H1 (cell line): ENCODE measurements at regions not wholly inside any gene's neighbourhood (a gene's known extent, or its start where the extent isn't known, plus 50 kb on each side); places are given as distances from the start of the nearest gene placed in this dataset.

ENCODE experiments used
- CTCF ChIA-PET: fragments of 300-600 bp; sonication (Branson Sonifier 250); formaldehyde crosslinking; loops from one replicate; lab custom pipeline; 2021; ENCODE audit not compliant: partially characterized antibody; lab: Charles Lee
- POLR2A ChIA-PET: fragments of 300-600 bp; sonication (Branson Sonifier 250); formaldehyde crosslinking; loops from one replicate; lab custom pipeline; 2021; ENCODE audit warnings: inconsistent platforms; ENCODE audit not compliant: partially characterized antibody; lab: Charles Lee
- DNase-seq, 2 experiments: peaks; one replicate each; pipeline versions ENCODE4 v3.0.0 to v3.0.0-alpha.2; 2010 to 2022; ENCODE audit warnings: low spot score in 2 of 2, low read depth in 1 of 2, mixed read lengths in 1 of 2
- FAIRE-seq: peaks from 2 replicates; lab custom pipeline; 2011; peaks lifted over from hg19 to GRCh38; lab: Jason Lieb, UNC
- H2AFZ ChIP-seq: 2 replicates; pipeline ENCODE4 v1.8.1; 2012; ENCODE audit warnings: low read length, inconsistent platforms
- H2AK5ac ChIP-seq: 2 replicates; pipeline ENCODE4 v1.6.1; 2013; ENCODE audit warnings: low read depth, low read length
- H2BK120ac ChIP-seq: replicated peaks from 2 replicates; pipeline ENCODE3; 2013; ENCODE audit warnings: low read depth, low read length, inconsistent platforms
- H2BK12ac ChIP-seq: 2 replicates; pipeline ENCODE4 v1.6.1; 2013; ENCODE audit warnings: low read depth, low read length
- H2BK15ac ChIP-seq: 2 replicates; pipeline ENCODE4 v1.6.1; 2013; ENCODE audit warnings: low read length
- H2BK20ac ChIP-seq: 2 replicates; pipeline ENCODE4 v1.6.1; 2013; ENCODE audit warnings: low read length
- H2BK5ac ChIP-seq: 2 replicates; pipeline ENCODE4 v1.6.1; 2013; ENCODE audit warnings: low read depth, low read length
- H3K14ac ChIP-seq: 2 replicates; pipeline ENCODE4 v1.6.1; 2013; ENCODE audit warnings: inconsistent platforms; ENCODE audit not compliant: insufficient read length
- H3K18ac ChIP-seq: 2 replicates; pipeline ENCODE4 v1.6.1; 2013; ENCODE audit warnings: low read length; ENCODE audit errors: extremely low read depth
- H3K23ac ChIP-seq: 2 replicates; pipeline ENCODE4 v1.6.1; 2013; ENCODE audit warnings: inconsistent platforms; ENCODE audit not compliant: insufficient read length
- H3K23me2 ChIP-seq: 2 replicates; pipeline ENCODE4 v1.6.1; 2013; ENCODE audit warnings: low read depth, low read length
- H3K27ac ChIP-seq: 2 replicates; pipeline ENCODE4 v1.6.1; 2011; ENCODE audit warnings: low read depth, low read length, inconsistent platforms
- H3K27me3 ChIP-seq, 4 experiments: replicated peaks in 1 of 4; 1 replicate in 1 of 4; 2 replicates in 3 of 4; pipeline versions ENCODE4 v1.6.1 to v1.8.1; 2011 to 2013; ENCODE audit warnings: low read length in 3 of 4, mild to moderate bottlenecking in 3 of 4, inconsistent platforms in 2 of 4, mixed read lengths in 2 of 4, moderate library complexity in 1 of 4; ENCODE audit not compliant: control insufficient read depth in 3 of 4, insufficient read depth in 3 of 4; ENCODE audit errors: extremely low read depth in 1 of 4
- H3K36me3 ChIP-seq, 4 experiments: 2 replicates each; pipeline versions ENCODE4 v1.6.1 to v1.8.1; 2011 to 2013; ENCODE audit warnings: mild to moderate bottlenecking in 4 of 4, low read length in 3 of 4, moderate library complexity in 2 of 4, control low read depth in 1 of 4, inconsistent platforms in 1 of 4; ENCODE audit not compliant: insufficient read depth in 4 of 4, control insufficient read depth in 2 of 4
- H3K4ac ChIP-seq: replicated peaks from 2 replicates; pipeline ENCODE3; 2013; ENCODE audit warnings: low read length, low read depth, mixed read lengths, inconsistent platforms; ENCODE audit not compliant: insufficient read length
- H3K4me1 ChIP-seq, 4 experiments: replicated peaks in 1 of 4; 1 replicate in 1 of 4; 2 replicates in 3 of 4; pipeline versions ENCODE4 v1.6.1 to v1.8.1; 2011 to 2013; ENCODE audit warnings: low read length in 3 of 4, inconsistent platforms in 2 of 4, mixed read lengths in 1 of 4; ENCODE audit not compliant: insufficient read depth in 4 of 4, control insufficient read depth in 3 of 4
- H3K4me2 ChIP-seq, 2 experiments: 2 replicates each; pipeline versions ENCODE4 v1.6.1 to v1.8.1; 2011 to 2013; ENCODE audit warnings: low read depth in 2 of 2, low read length in 2 of 2, control low read depth in 1 of 2, inconsistent platforms in 1 of 2, mild to moderate bottlenecking in 1 of 2; ENCODE audit not compliant: insufficient read depth in 1 of 2
- H3K4me3 ChIP-seq, 4 experiments: fragments of 200-600, 300-600 bp in 1 of 4; sonication (generic), shearing (Covaris generic), sonication (Bioruptor Twin) in 1 of 4; 2 replicates each; pipeline versions ENCODE4 v1.5.1 to v1.8.1; 2011 to 2016; ENCODE audit warnings: low read length in 4 of 4, low read depth in 3 of 4, control low read depth in 2 of 4, inconsistent platforms in 2 of 4, mild to moderate bottlenecking in 2 of 4, mixed read lengths in 1 of 4, moderate library complexity in 1 of 4; ENCODE audit not compliant: insufficient read depth in 2 of 4; ENCODE audit errors: extremely low read depth in 1 of 4
- H3K56ac ChIP-seq: replicated peaks from 2 replicates; pipeline ENCODE3; 2013; ENCODE audit warnings: low read depth, mild to moderate bottlenecking, mixed read lengths, low read length, inconsistent platforms; ENCODE audit not compliant: insufficient read length
- H3K79me1 ChIP-seq: 2 replicates; pipeline ENCODE4 v1.6.1; 2013; ENCODE audit warnings: low read depth, low read length, control low read depth
- H3K79me2 ChIP-seq, 2 experiments: 2 replicates each; pipeline versions ENCODE4 v1.6.1 to v1.8.1; 2012 to 2013; ENCODE audit warnings: low read length in 2 of 2, mild to moderate bottlenecking in 2 of 2, inconsistent platforms in 1 of 2; ENCODE audit not compliant: insufficient read depth in 2 of 2, control insufficient read depth in 1 of 2
- H3K9ac ChIP-seq, 4 experiments: replicated peaks in 1 of 4; 1 replicate in 1 of 4; 2 replicates in 3 of 4; pipeline versions ENCODE4 v1.6.1 to v1.8.1; 2011 to 2013; ENCODE audit warnings: low read depth in 3 of 4, low read length in 3 of 4, control low read depth in 2 of 4, mild to moderate bottlenecking in 2 of 4, moderate library complexity in 2 of 4, inconsistent platforms in 1 of 4; ENCODE audit errors: extremely low read depth in 1 of 4
- H3K9me3 ChIP-seq, 2 experiments: 2 replicates each; pipeline versions ENCODE4 v1.6.1 to v1.8.1; 2012 to 2013; ENCODE audit warnings: mild to moderate bottlenecking in 2 of 2, moderate library complexity in 2 of 2, control low read depth in 1 of 2, inconsistent platforms in 1 of 2, low read depth in 1 of 2, low read length in 1 of 2, mixed read lengths in 1 of 2; ENCODE audit not compliant: insufficient read depth in 2 of 2
- H4K20me1 ChIP-seq, 2 experiments: replicated peaks in 1 of 2; 2 replicates each; pipeline versions ENCODE3 to v1.8.1; 2011 to 2013; ENCODE audit warnings: inconsistent platforms in 2 of 2, low read length in 2 of 2, mild to moderate bottlenecking in 1 of 2; ENCODE audit not compliant: insufficient read depth in 2 of 2, control insufficient read depth in 1 of 2
- H4K5ac ChIP-seq: 2 replicates; pipeline ENCODE4 v1.6.1; 2013; ENCODE audit warnings: low read length, low read depth, mixed read lengths, inconsistent platforms; ENCODE audit not compliant: insufficient read length
- H4K8ac ChIP-seq: 2 replicates; pipeline ENCODE4 v1.8.0; 2013; ENCODE audit warnings: mild to moderate bottlenecking, moderate library complexity, low read length, inconsistent platforms; ENCODE audit not compliant: insufficient read depth; ENCODE audit errors: extremely low read depth
- H4K91ac ChIP-seq: replicated peaks from 2 replicates; pipeline ENCODE3; 2013; ENCODE audit warnings: low read length, mixed read lengths, inconsistent platforms; ENCODE audit not compliant: insufficient read length
- EP300 ChIP-seq, 2 experiments: IDR thresholded peaks; 1 replicate in 1 of 2; 2 replicates in 1 of 2; pipeline ENCODE4 v1.6.1; 2011 to 2012; ENCODE audit warnings: low read depth in 2 of 2, low read length in 2 of 2, mild to moderate bottlenecking in 2 of 2, borderline replicate concordance in 1 of 2, inconsistent platforms in 1 of 2, moderate library complexity in 1 of 2
- EZH2 ChIP-seq: fragments of 200-600 bp; sonication (generic); IDR thresholded peaks from 2 replicates; pipeline ENCODE4 v1.7.1; 2012; ENCODE audit warnings: low read depth, mild to moderate bottlenecking, moderate library complexity, low read length, inconsistent platforms; ENCODE audit not compliant: severe bottlenecking
- GTF2F1 ChIP-seq: IDR thresholded peaks from 2 replicates; pipeline ENCODE4 v1.6.1; 2012; ENCODE audit warnings: low read depth, low read length, improper control_type of control experiment, borderline replicate concordance
- JUND ChIP-seq: IDR thresholded peaks from 2 replicates; pipeline ENCODE4 v1.6.1; 2011; ENCODE audit warnings: mild to moderate bottlenecking, improper control_type of control experiment, low read length
- NANOG ChIP-seq: IDR thresholded peaks from 2 replicates; pipeline ENCODE4 v1.6.1; 2011; ENCODE audit warnings: low read length, low read depth, mild to moderate bottlenecking, inconsistent platforms; ENCODE audit not compliant: insufficient read depth, poor library complexity, severe bottlenecking
- NRF1 ChIP-seq: IDR thresholded peaks from 2 replicates; pipeline ENCODE4 v1.6.1; 2011; ENCODE audit warnings: mild to moderate bottlenecking, low read depth, low read length, improper control_type of control experiment
- PHF8 ChIP-seq: fragments of 200-600 bp; sonication (generic); conservative IDR thresholded peaks from 2 replicates; pipeline ENCODE4 v1.7.1; 2012; ENCODE audit warnings: low read depth, mild to moderate bottlenecking, inconsistent platforms, low read length, moderate library complexity
- POLR2AphosphoS5 ChIP-seq: IDR thresholded peaks from 2 replicates; pipeline ENCODE4 v1.6.1; 2011; ENCODE audit warnings: low read depth, low read length
- POU5F1 ChIP-seq: IDR thresholded peaks from 2 replicates; pipeline ENCODE4 v1.6.1; 2011; ENCODE audit warnings: low read depth, mild to moderate bottlenecking, low read length, moderate library complexity
- SIX5 ChIP-seq: IDR thresholded peaks from 2 replicates; pipeline ENCODE4 v1.6.1; 2011; ENCODE audit warnings: mild to moderate bottlenecking, low read depth, low read length
- SP4 ChIP-seq: IDR thresholded peaks from 2 replicates; pipeline ENCODE4 v1.6.1; 2012; ENCODE audit warnings: low read length, inconsistent platforms
- SRF ChIP-seq: IDR thresholded peaks from 2 replicates; pipeline ENCODE4 v1.6.1; 2011; ENCODE audit warnings: mild to moderate bottlenecking, low read depth, low read length, moderate library complexity
- TAF7 ChIP-seq: optimal IDR thresholded peaks from 2 replicates; pipeline ENCODE3; 2011; ENCODE audit warnings: low read depth, mild to moderate bottlenecking, inconsistent platforms, low read length, moderate library complexity, borderline replicate concordance
- ZNF274 ChIP-seq: IDR thresholded peaks from 2 replicates; pipeline ENCODE4 v1.7.0; 2012; ENCODE audit warnings: low read length, borderline replicate concordance; ENCODE audit errors: extremely low read depth
- WGBS, 2 experiments: shearing (Covaris generic) in 1 of 2; methylation state at CpG; one replicate each; pipeline versions ENCODE4 v1.1.6 to v1.1.7; 2013 to 2015; ENCODE audit warnings: low lambda C conversion rate in 2 of 2, mixed read lengths in 2 of 2, inconsistent platforms in 1 of 2, low coverage in 1 of 2, missing lambda C conversion rate in 1 of 2; ENCODE audit not compliant: insufficient replicate concordance in 2 of 2, insufficient coverage in 1 of 2, insufficient read length in 1 of 2; ENCODE audit errors: extremely low coverage in 1 of 2, missing lambda C conversion rate in 1 of 2; 5-methylcytosine and 5-hydroxymethylcytosine counted together

- Histone ChIP-seq H4K91ac (no peak overlapping the region), H4K5ac (no peak overlapping the region), H4K8ac (no peak overlapping the region), H3K27me3 (no peaks in the 10 kb centered on the region), H2BK15ac (no peak overlapping the region), H2BK5ac (no peak overlapping the region), H3K23ac (no peak overlapping the region), H2BK12ac (no peak overlapping the region), H3K4me1 (peaks cover 0 to 8% (median 3%) of the 10 kb centered on the region in 4 experiments; a peak in 2 of 7 replicates), H3K56ac (no peak overlapping the region), H3K14ac (no peak overlapping the region), H3K4ac (no peak overlapping the region), H3K4me3 (no peak overlapping the region), H3K79me2 (no peaks in the 10 kb centered on the region), H2AFZ (peak overlapping the region; percentile 87; the same call in 1 of the 2 replicates), H2BK120ac (no peak overlapping the region), H3K9ac (no peak overlapping the region), H3K36me3 (peaks cover 0 to 2% (median 0%) of the 10 kb centered on the region in 4 experiments; a peak in 1 of 8 replicates), H4K20me1 (no peaks in the 10 kb centered on the region), H3K18ac (no peak overlapping the region), H3K4me2 (no peak overlapping the region), H3K79me1 (no peaks in the 10 kb centered on the region), H2BK20ac (no peak overlapping the region), H3K23me2 (no peaks in the 10 kb centered on the region), H3K27ac (no peak overlapping the region), H2AK5ac (no peak overlapping the region), H3K9me3 (peaks cover 2 to 12% of the 10 kb centered on the region in 2 experiments; a peak in 1 of 4 replicates)
- POLR2A ChIA-PET = no interaction called here
- 84% methylated on average over 2 of the region's 2 CpGs; no CpG with 5 or more reads in 1 of the 2 experiments for WGBS, 2 experiments
- no peak for FAIRE-seq
- CTCF ChIA-PET = no interaction called here
- DNase-seq = no peak
- TF ChIP-seq POLR2AphosphoS5 (no peak), EZH2 (no peak), SIX5 (no peak), ZNF274 (no peak), JUND (no peak), NRF1 (no peak), NANOG (no peak), POU5F1 (no peak), EP300 (IDR thresholded peaks at IDR 0.05; ENCODE audit: borderline replicate concordance in 1 of 2, low read depth in 2 of 2, low read length in 2 of 2) (no peak), SP4 (no peak), GTF2F1 (no peak), PHF8 (no peak), TAF7 (no peak), SRF (no peak)
Measured at GRCh38 chr12:28611449-28611848, 421.2 kb downstream of the CCDC91 start.
